GM08714 (cell line): ENCODE measurements at regions not wholly inside any gene's neighbourhood (a gene's known extent, or its start where the extent isn't known, plus 50 kb on each side); places are given as distances from the start of the nearest gene placed in this dataset.

Source experiments
- H3K4me3 ChIP-seq: fragments of 200-500 bp; sonication (Bioruptor generic); 2 replicates; pipeline ENCODE4 v1.5.1; 2014; ENCODE audit warnings: mild to moderate bottlenecking, low read length, inconsistent platforms
- ZNF274 ChIP-seq: IDR thresholded peaks from 2 replicates; pipeline ENCODE4 v1.6.1; 2012; ENCODE audit warnings: mild to moderate bottlenecking, low read depth, low read length

DNA sequence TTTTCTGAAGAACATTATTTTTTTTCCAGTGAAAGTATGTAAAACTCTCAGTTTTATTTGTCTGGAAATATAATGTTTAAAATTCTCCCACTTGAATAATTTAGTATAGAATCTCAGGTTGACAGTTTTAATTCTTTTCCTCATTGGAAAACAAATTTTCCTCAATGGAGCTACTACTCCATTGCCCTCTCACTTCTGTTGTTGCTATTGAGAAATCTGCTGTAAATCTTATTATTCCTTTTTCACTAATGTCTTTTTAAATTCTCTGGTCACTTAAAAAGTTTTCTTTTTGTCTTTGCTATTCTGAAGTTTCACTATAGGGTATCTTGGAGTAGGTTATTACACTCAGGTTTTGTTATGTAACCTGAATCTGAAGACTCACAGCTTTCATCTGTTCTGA lies 216.1 kb upstream of the PMFBP1 start:
- TF ChIP-seq ZNF274 = no peak
- H3K4me3 ChIP-seq = no peak overlapping the region

DNA sequence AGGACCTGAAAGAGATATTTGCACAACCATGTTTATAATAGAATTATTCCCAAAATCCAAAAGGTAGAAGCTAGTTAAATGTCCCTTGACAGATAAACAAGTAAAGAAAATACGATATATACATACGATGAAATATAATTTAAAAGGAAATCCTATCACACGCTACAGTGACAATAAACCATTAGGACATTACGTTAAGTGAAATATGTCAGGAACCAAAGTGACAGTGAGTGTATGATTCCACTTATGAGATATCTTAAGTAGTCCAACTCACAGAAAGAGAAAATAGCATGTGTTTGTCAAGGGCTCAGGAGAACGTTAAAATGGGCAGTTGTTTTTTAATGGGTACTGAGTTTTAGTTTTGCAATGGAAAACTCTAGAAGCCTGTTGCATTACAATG lies 212.7 kb upstream of the PMFBP1 start:
- no peak overlapping the region for H3K4me3 ChIP-seq
- no peak for TF ChIP-seq ZNF274

DNA sequence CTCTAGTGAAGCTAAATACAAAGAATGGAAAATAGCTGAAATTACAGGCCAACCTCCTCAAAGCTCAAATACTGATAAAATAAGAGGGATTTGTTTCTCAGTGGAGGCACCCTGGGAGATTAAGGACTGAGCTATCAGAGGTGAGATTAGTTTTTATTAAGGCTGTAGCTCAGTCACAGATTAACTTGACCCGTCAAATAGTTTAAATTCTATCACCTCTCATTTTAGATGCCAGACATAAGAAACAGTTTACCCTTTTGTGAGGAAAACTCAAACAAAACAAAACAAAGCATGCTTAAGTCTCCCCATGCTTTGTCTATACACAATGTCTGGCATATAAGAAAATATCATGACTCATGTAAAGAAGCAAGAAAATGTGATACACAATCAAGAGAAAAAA lies 208.3 kb upstream of the PMFBP1 start:
- no peak for TF ChIP-seq ZNF274

DNA sequence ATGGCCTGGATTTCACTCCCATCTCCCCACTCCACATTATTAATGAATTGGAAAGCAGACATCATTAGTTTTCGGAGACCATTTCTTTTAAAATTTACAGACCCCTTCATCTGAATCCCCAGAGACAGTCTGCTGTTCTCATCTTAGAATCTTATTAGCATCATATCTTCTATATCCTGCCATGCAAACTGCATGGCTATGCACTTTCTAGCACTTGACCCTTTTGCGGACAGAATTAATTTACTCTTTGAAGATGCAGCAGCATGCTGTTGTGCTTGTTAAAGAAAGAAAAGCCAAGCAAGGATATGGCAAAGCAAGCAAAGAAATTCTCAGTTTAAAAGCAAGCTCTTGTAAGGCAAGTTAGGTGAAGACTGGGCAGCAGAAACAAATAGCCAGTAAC lies 201.2 kb upstream of the PMFBP1 start:
- TF ChIP-seq ZNF274 = no peak
- H3K4me3 ChIP-seq = no peak overlapping the region

More for the DNA sequence above, 208.3 kb upstream of the PMFBP1 start:
- H3K4me3 ChIP-seq = no peak overlapping the region

DNA sequence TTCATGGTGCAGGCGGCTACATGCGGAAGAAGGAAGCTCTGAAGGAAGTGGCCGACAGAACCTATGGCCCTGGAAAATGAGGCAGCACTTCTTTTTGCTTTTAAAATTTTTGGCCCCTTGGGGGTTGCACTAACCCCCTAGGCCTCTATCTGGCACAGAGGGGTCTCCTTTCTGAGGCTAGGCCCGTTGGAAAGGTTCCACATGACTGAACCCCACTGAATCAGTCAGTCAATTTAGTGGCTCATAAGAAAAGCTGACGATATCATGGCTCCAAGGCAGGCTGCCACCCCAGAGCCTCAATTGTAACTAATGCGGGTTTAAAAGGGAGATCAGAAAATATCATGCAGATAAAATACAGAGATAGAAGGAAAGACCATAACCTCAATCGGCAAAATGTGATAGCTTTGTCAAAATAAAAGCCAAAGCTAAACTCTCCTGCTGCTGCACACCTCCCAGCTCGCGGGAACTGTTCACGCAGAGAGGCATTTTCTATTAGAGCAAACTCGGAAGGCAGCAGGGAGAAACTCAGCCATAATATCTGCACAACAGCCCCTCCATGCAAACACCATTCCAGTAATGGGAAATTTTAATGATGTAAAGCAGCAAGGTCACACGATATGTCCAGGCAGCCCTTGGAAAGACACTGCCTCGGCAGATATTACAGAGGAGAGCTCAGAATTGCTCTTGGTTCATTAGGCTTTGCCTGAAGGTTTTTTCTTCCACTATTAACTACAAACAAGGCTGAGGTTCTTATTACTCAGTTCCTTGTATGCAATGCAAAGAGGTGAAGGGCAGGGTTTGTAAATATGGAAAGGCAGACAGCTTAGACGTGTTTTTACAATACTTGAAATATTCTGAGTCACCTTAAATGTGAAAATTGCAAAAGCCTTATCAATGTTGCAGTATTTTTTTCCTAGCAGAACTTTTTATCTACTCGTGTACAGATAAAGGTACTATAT lies 200.4 kb upstream of the PMFBP1 start:
- no peak overlapping the region for H3K4me3 ChIP-seq
- TF ChIP-seq ZNF274 = no peak

DNA sequence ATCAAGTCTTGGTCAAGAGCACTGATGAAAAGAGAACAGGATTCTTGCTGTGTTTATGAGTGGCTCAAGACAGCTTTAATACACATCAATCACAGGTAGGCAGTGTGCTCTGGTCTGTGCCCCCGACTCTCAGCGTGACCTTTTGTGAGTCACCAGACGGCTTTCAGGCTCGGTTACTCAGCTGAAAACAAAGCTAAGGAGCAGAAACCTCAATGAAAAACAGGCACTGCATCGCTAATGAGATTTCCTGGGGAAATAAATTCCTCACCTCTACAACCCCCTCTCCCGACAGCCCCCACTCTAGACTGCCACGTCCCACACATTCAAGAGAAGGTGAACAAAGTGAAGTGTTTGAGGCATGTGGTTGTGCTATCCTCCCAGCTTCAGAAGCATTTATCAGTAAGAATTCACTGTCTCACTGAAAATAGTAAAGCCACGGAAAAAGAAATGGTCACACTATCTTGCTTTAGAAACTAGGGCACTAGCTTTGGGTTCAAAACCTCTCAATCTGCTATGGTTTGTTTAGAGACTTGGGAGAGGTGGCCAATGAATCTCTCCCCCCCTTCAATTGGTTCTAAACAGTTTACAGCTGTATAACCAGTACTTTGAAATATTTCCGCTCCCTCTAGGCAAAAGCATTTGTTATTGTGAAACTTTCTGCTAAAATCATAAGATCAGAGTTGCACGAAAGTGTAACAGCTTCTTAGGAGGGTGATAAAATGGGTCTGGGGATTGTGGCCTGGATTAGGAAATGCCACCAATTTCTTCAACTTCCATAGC lies 199.5 kb upstream of the PMFBP1 start:
- no peak for TF ChIP-seq ZNF274
- H3K4me3 ChIP-seq = no peak overlapping the region

DNA sequence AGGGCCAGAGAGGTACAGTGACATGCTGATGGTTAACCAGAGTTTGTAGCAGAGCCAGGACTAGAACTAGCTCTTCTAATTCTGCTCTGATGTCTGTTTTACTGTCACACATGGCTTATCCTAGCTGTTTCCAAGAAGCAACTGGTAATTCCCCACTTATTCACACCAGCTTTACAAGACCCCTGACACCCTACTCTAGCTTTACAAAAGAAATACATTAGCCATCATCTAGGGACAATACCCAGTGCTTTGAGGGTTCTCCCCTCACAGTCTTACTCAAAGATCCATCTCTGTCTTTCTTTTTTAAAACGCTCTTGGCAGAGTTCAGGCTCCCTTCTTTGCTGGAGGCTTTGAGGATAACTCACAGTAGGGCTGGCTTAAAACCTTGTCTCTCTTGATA lies 197.3 kb upstream of the PMFBP1 start:
- TF ChIP-seq ZNF274 = no peak
- no peak overlapping the region for H3K4me3 ChIP-seq

DNA sequence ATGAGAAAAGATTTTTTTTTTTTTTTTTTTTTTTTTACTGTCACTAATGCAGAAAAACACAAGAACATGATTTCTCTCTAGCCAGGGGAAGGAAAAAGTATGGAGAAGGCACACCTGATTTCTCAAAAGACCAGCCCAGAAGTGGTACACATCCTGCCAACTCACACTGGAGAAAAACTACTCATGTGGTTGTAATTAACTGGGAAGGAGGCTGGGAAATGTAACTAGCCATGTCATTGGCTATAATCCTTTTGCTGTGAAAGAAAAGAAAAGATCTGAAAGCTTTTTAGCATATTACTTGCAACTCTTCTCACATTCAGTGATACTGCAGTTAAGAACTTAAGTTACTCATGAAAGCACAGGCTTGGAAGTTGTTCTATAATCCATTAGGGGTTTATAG lies 195.9 kb upstream of the PMFBP1 start:
- TF ChIP-seq ZNF274 = no peak
- H3K4me3 ChIP-seq = no peak overlapping the region

DNA sequence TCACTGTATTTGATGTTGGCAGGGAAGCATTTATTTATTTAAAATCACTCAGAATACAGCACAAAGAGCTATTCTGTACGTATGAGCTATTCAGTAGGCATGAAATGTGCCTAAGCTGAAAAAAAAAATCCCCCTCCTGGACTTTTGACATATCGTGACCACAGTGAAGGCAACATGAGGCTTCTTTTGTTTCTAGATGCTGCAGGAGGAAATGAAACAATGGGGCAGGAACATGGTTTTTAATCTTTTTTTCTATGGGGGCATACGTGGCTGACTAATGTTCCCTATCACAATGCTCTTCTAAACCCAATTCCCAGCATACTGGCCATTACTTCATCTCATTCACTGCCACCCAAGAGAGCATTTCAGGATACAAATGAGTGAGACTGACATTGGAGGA lies 191.0 kb upstream of the PMFBP1 start:
- TF ChIP-seq ZNF274 = no peak
- H3K4me3 ChIP-seq = no peak overlapping the region

DNA sequence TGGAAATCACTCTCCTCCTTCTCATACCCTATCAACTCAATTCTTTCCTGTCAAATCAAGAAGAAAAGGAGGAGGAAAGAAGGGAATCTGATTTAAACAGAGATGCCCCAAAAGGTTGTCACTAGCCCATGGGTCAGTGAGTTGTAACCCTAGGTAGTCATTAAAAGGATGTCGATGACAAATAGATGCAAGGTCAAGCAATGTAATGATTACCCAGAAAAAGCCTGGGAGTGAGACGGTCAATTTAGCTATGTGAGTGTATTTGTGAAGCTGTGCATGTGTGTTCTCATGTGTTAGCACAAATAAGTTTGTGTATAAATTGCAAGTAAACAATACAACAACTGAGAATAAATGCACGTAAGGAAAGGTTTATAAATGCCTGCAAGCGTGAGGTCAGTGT lies 190.5 kb upstream of the PMFBP1 start:
- no peak for TF ChIP-seq ZNF274
- no peak overlapping the region for H3K4me3 ChIP-seq

DNA sequence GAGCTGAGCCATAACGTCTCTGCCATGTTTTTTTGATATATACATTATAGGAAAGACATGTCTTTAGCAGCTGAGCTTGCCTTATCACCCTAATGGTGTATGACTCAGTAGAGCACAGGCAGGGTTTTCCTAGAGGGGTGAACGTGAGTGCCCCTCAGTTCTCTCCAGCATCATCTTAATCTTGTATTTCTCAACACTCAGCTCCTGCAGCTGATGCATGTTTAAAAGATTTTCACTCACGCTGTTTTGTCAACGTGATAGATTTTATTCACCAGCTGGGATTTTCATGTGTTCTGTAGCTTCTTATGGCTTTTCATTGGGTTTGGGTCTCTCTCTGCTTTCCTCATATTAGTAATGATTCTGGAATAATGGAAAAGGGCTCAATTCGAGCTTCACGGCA lies 186.0 kb upstream of the PMFBP1 start:
- TF ChIP-seq ZNF274 = no peak
- H3K4me3 ChIP-seq = no peak overlapping the region

DNA sequence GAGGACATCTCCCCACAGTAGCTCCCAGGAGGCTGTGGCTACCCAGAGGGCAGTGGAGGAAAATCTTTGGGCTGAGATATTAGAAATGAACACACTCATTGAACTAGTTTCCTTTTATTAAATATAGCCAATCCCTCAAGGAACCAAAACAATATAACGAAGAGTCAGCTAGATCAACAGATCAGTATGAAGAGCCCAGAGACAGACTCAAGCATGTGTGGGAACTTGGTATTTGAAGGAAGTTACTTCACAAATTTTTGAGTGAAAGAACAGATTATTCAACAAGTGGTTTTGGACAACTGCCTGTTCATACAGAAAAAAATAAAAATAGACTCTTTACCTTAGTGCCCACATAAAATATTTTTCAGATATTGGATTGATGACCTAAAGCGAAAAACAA lies 183.6 kb upstream of the PMFBP1 start:
- H3K4me3 ChIP-seq = no peak overlapping the region
- TF ChIP-seq ZNF274 = no peak

DNA sequence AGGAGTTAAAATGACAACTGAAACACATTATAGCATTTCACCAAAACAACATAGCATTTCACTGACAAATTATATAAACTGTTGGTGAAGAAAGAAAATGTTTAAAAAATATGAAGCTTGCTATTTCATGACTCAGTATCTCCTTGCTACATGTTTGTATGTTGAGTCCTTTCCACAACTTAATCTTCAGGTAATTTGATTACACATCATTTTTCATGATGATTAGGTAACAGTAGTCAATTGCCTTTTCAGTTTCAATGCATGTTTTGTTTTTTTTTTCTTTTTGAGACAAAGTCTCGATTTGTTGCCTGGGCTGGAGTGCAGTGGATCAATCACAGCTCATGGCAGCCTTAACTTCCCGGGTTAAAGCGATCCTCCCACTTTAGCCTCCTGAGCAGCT lies 177.8 kb upstream of the PMFBP1 start:
- no peak for TF ChIP-seq ZNF274
- H3K4me3 ChIP-seq = no peak overlapping the region

DNA sequence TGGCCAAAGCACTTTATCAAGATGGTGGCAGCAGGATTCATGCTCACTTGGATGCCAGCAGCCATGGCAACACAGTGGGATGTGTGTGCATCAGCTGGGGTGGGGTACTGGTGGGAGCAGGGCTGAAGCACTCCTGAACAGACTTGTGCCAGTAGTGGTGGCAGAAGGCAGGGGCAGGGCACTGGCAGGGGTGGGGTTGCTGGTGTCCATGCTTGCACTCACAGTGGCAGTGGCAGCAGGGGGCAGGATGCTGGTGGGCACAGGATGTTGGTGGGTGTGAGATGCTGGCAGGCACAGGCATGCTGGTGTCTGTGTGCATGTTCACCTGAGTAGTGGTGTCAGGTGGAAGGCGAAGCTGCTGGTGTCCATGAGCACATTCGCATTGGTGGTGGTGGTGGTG lies 161.0 kb upstream of the PMFBP1 start:
- no peak overlapping the region for H3K4me3 ChIP-seq
- no peak for TF ChIP-seq ZNF274

DNA sequence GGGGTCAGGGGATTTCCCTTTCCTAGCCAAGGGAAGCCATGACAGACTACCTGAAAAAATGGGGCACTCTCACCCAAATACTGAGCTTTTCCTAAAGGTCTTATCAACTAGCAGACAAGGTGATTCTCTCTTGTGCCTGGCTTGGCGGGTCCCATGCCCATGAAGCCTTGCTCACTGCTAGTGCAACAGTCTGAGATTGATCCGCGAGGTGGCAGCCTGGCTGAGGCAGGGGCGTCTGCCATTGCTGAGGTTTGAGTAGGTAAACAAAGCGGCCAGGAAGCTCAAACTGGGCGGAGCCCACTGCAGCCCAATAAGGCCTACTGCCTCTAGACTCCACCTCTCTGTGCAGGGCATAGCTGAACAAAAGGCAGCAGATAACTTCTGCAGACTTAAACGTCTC lies 152.6 kb upstream of the PMFBP1 start:
- H3K4me3 ChIP-seq = no peak overlapping the region
- TF ChIP-seq ZNF274 = no peak
